ENCODE measurements at regions not wholly inside any gene's neighbourhood (a gene's known extent, or its start where the extent isn't known, plus 50 kb on each side); places are given as distances from the start of the nearest gene placed in this dataset.

- no peak for TF ChIP-seq ZBTB26 (tag by site-specific recombination; optimal IDR thresholded peaks at IDR 0.05)
- TF ChIP-seq SCRT2 (tag by site-specific recombination; IDR thresholded peaks at IDR 0.05): no peak
- TF ChIP-seq, protein P1, sequence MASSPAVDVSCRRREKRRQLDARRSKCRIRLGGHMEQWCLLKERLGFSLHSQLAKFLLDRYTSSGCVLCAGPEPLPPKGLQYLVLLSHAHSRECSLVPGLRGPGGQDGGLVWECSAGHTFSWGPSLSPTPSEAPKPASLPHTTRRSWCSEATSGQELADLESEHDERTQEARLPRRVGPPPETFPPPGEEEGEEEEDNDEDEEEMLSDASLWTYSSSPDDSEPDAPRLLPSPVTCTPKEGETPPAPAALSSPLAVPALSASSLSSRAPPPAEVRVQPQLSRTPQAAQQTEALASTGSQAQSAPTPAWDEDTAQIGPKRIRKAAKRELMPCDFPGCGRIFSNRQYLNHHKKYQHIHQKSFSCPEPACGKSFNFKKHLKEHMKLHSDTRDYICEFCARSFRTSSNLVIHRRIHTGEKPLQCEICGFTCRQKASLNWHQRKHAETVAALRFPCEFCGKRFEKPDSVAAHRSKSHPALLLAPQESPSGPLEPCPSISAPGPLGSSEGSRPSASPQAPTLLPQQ (tag by site-specific recombination; IDR thresholded peaks at IDR 0.05): no peak
- no peak for TF ChIP-seq ZBTB11 (tag by site-specific recombination; conservative IDR thresholded peaks at IDR 0.05; ENCODE audit: low read depth)
- TF ChIP-seq EGR2 (tag by site-specific recombination; IDR thresholded peaks at IDR 0.05; ENCODE audit: low read depth): no peak
- no peak for TF ChIP-seq ZXDB (tag by site-specific recombination; IDR thresholded peaks at IDR 0.05)
- no peak for TF ChIP-seq ZNF629 (tag by site-specific recombination; IDR thresholded peaks at IDR 0.05)
- TF ChIP-seq ZNF311 (tag by site-specific recombination; IDR thresholded peaks at IDR 0.05; ENCODE audit: borderline replicate concordance): no peak
These were observed 60.2 kb downstream of the GASK1B start (continued) for GRCh38 chr4:158112611-158113010.

DNA sequence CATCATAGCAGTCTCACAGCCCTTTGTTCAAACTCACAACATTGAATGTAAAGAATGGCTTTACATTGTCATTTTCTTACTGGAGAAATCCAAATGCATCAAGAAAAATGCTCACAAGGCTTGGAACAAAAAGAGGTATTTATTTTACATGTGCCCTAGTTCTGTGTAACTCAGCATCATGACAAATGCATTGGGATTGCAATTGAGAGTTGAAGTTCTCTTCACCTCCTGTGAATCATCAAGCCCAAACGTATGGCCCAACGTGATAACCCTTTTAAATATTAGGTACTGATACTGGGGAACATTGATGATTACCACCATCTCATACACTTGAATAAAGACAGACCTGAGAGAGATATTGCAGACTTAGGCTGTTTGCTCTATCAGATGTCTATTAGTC lies 61.6 kb downstream of the GASK1B start:
- H3K36me3 ChIP-seq (ENCODE audit: control insufficient read depth in 2 of 2, insufficient read depth in 1 of 2, low read length in 2 of 2): no peaks in the 10 kb centered on the region
- POLR2A ChIA-PET: no interaction called here
- H3K9me3 ChIP-seq (ENCODE audit: control insufficient read depth, insufficient read depth, low read depth, low read length): no peaks in the 10 kb centered on the region
- no peak overlapping the region for H3K4me3 ChIP-seq (ENCODE audit: low read depth, low read length)
- no peak overlapping the region for H3K27ac ChIP-seq (ENCODE audit: extremely low read depth, low read depth, low read length)
- CTCF ChIA-PET: no interaction called here
- no peaks in the 10 kb centered on the region for H3K4me1 ChIP-seq (ENCODE audit: control insufficient read depth, insufficient read depth, low read length)
- TF ChIP-seq SCRT2 (tag by site-specific recombination; IDR thresholded peaks at IDR 0.05) (no peak), ZSCAN18 (tag by site-specific recombination; IDR thresholded peaks at IDR 0.05) (no peak), ZBTB44 (tag by site-specific recombination; IDR thresholded peaks at IDR 0.05) (no peak), ZNF639 (tag by site-specific recombination; IDR thresholded peaks at IDR 0.05) (no peak), ZBTB6 (tag by site-specific recombination; IDR thresholded peaks at IDR 0.05) (no peak), ZNF112 (tag by site-specific recombination; IDR thresholded peaks at IDR 0.05) (no peak), ZNF843 (tag by site-specific recombination; IDR thresholded peaks at IDR 0.05) (no peak), ZNF76 (tag by site-specific recombination; IDR thresholded peaks at IDR 0.05; ENCODE audit: borderline replicate concordance, low read depth) (no peak), ZNF544 (tag by site-specific recombination; IDR thresholded peaks at IDR 0.05) (no peak), ZNF184 (tag by site-specific recombination; IDR thresholded peaks at IDR 0.05) (no peak), ZNF585B (tag by site-specific recombination; IDR thresholded peaks at IDR 0.05) (no peak), HOXC10 (CRISPR knock-in tag; IDR thresholded peaks at IDR 0.05) (no peak), IKZF3 (tag by site-specific recombination; IDR thresholded peaks at IDR 0.05) (no peak), OVOL3 (tag by site-specific recombination; IDR thresholded peaks at IDR 0.05) (no peak), GLI4 (tag by site-specific recombination; IDR thresholded peaks at IDR 0.05) (no peak)
- TF ChIP-seq, protein P2, sequence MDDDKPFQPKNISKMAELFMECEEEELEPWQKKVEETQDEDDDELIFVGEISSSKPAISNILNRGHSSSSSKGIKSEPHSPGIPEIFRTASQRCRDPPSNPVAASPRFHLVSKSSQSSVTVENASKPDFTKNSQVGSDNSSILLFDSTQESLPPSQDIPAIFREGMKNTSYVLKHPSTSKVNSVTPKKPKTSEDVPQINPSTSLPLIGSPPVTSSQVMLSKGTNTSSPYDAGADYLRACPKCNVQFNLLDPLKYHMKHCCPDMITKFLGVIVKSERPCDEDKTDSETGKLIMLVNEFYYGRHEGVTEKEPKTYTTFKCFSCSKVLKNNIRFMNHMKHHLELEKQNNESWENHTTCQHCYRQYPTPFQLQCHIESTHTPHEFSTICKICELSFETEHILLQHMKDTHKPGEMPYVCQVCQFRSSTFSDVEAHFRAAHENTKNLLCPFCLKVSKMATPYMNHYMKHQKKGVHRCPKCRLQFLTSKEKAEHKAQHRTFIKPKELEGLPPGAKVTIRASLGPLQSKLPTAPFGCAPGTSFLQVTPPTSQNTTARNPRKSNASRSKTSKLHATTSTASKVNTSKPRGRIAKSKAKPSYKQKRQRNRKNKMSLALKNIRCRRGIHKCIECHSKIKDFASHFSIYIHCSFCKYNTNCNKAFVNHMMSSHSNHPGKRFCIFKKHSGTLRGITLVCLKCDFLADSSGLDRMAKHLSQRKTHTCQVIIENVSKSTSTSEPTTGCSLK (tag by site-specific recombination; IDR thresholded peaks at IDR 0.05): no peak
